Keratinocyte (primary cell): ENCODE measurements at regions not wholly inside any gene's neighbourhood (a gene's known extent, or its start where the extent isn't known, plus 50 kb on each side); places are given as distances from the start of the nearest gene placed in this dataset.

Experiments used
- DNase-seq: peaks from one replicate; pipeline ENCODE4 v3.0.0-alpha.2; 2011; ENCODE audit warnings: low read depth, missing footprints, low spot score
- FAIRE-seq: peaks from 2 replicates; lab custom pipeline; 2011; peaks lifted over from hg19 to GRCh38; lab: Jason Lieb, UNC
- H2AFZ ChIP-seq: 2 replicates; pipeline ENCODE4 v1.6.0; 2012; ENCODE audit warnings: low read length, control low read depth, inconsistent platforms; ENCODE audit not compliant: control insufficient read depth
- H3K27ac ChIP-seq: 2 replicates; pipeline ENCODE4 v1.5.1; 2011; ENCODE audit warnings: low read length; ENCODE audit not compliant: control insufficient read depth, insufficient read depth
- H3K27me3 ChIP-seq: 3 replicates; pipeline ENCODE4 v1.6.0; 2011; ENCODE audit warnings: low read length; ENCODE audit not compliant: control insufficient read depth, insufficient read depth; ENCODE audit errors: extremely low read depth
- H3K36me3 ChIP-seq, 2 experiments: 2 replicates in 1 of 2; 3 replicates in 1 of 2; pipeline ENCODE4 v1.5.1; 2011; ENCODE audit warnings: low read length in 2 of 2, mild to moderate bottlenecking in 1 of 2; ENCODE audit not compliant: control insufficient read depth in 2 of 2, insufficient read depth in 2 of 2; ENCODE audit errors: extremely low read depth in 1 of 2
- H3K4me1 ChIP-seq: 3 replicates; pipeline ENCODE4 v1.5.1; 2011; ENCODE audit warnings: low read length; ENCODE audit not compliant: control insufficient read depth, insufficient read depth; ENCODE audit errors: extremely low read depth
- H3K4me2 ChIP-seq: 3 replicates; pipeline ENCODE4 v1.6.0; 2011; ENCODE audit warnings: low read depth, low read length; ENCODE audit not compliant: control insufficient read depth, insufficient read depth; ENCODE audit errors: extremely low read depth
- H3K4me3 ChIP-seq, 3 experiments: fragments of 200-600 bp in 1 of 3; sonication (generic) in 1 of 3; 2 replicates in 2 of 3; 3 replicates in 1 of 3; pipeline ENCODE4 v1.5.1; 2011 to 2016; ENCODE audit warnings: low read length in 3 of 3, mild to moderate bottlenecking in 3 of 3, control low read depth in 2 of 3, inconsistent platforms in 1 of 3, low read depth in 1 of 3, mixed read lengths in 1 of 3, mixed run types in 1 of 3, moderate library complexity in 1 of 3; ENCODE audit not compliant: control insufficient read depth in 2 of 3, insufficient read depth in 2 of 3; ENCODE audit errors: extremely low read depth in 1 of 3
- H3K79me2 ChIP-seq: 2 replicates; pipeline ENCODE4 v1.6.0; 2012; ENCODE audit warnings: low read length; ENCODE audit not compliant: control insufficient read depth, insufficient read depth
- H3K9ac ChIP-seq: 3 replicates; pipeline ENCODE4 v1.6.0; 2011; ENCODE audit warnings: low read length; ENCODE audit not compliant: control insufficient read depth, insufficient read depth; ENCODE audit errors: extremely low read depth
- H3K9me1 ChIP-seq: 3 replicates; pipeline ENCODE4 v1.6.0; 2011; ENCODE audit warnings: low read length; ENCODE audit not compliant: control insufficient read depth, insufficient read depth; ENCODE audit errors: extremely low read depth
- H3K9me3 ChIP-seq: 2 replicates; pipeline ENCODE4 v1.5.1; 2012; ENCODE audit warnings: low read depth, low read length; ENCODE audit not compliant: control insufficient read depth
- H4K20me1 ChIP-seq: 3 replicates; pipeline ENCODE4 v1.6.0; 2011; ENCODE audit warnings: low read length; ENCODE audit not compliant: control insufficient read depth, insufficient read depth; ENCODE audit errors: extremely low read depth
- CTCF ChIP-seq, 3 experiments: IDR thresholded peaks in 1 of 3; conservative IDR thresholded peaks in 1 of 3; optimal IDR thresholded peaks in 1 of 3; 2 replicates in 2 of 3; 3 replicates in 1 of 3; pipeline versions ENCODE3 to v1.5.1; 2011; ENCODE audit warnings: low read length in 3 of 3, mild to moderate bottlenecking in 3 of 3, moderate library complexity in 2 of 3, control low read depth in 1 of 3, inconsistent platforms in 1 of 3; ENCODE audit not compliant: insufficient read depth in 2 of 3; ENCODE audit errors: extremely low read depth in 1 of 3
- EZH2 ChIP-seq: IDR thresholded peaks from one replicate; pipeline ENCODE4 v1.6.1; 2012; ENCODE audit warnings: inconsistent platforms, mild to moderate bottlenecking, low read length, moderate library complexity
- dilution Hi-C: fragments of 300-500 bp; cut with MboI; formaldehyde crosslinking; loops from one replicate; pipeline ENCODE4 v1.7.0; 2020; ENCODE audit warnings: low sequenced_read_pairs; ENCODE audit not compliant: extremely low pct_ligation_motif_present

GRCh38 chr10:1942478-1942877 lies 205.2 kb upstream of the ADARB2 start:
- Histone ChIP-seq H3K9ac (no peak overlapping the region), H3K27ac (no peak overlapping the region), H3K27me3 (no peaks in the 10 kb centered on the region), H3K36me3 (no peaks in the 10 kb centered on the region), H3K9me3 (peaks cover 4% of the 10 kb centered on the region), H3K4me2 (no peak overlapping the region), H2AFZ (no peak overlapping the region), H3K4me1 (no peaks in the 10 kb centered on the region), H3K79me2 (no peaks in the 10 kb centered on the region), H4K20me1 (no peaks in the 10 kb centered on the region), H3K9me1 (no peaks in the 10 kb centered on the region), H3K4me3 (no peak overlapping the region)
- DNase-seq = no peak
- TF ChIP-seq CTCF (optimal IDR thresholded peaks at IDR 0.05 in 1 of 3, IDR thresholded peaks at IDR 0.05 in 1 of 3, conservative IDR thresholded peaks at IDR 0.05 in 1 of 3; ENCODE audit: extremely low read depth in 1 of 3, insufficient read depth in 2 of 3, low read length in 3 of 3) (no peak), EZH2 (no peak)
- dilution Hi-C loops = no loop called here
- no peak for FAIRE-seq

GRCh38 chr10:1939016-1939415 lies 201.7 kb upstream of the ADARB2 start:
- Histone ChIP-seq H3K9me1 (no peaks in the 10 kb centered on the region), H4K20me1 (no peaks in the 10 kb centered on the region), H3K4me1 (no peaks in the 10 kb centered on the region), H3K4me3 (no peak overlapping the region), H3K36me3 (no peaks in the 10 kb centered on the region), H3K27ac (no peak overlapping the region), H3K9me3 (no peaks in the 10 kb centered on the region), H3K9ac (no peak overlapping the region), H3K79me2 (no peaks in the 10 kb centered on the region), H3K27me3 (no peaks in the 10 kb centered on the region), H3K4me2 (no peak overlapping the region), H2AFZ (no peak overlapping the region)
- FAIRE-seq = no peak
- no peak for DNase-seq
- TF ChIP-seq EZH2 = no peak
- TF ChIP-seq CTCF (optimal IDR thresholded peaks at IDR 0.05 in 1 of 3, IDR thresholded peaks at IDR 0.05 in 1 of 3, conservative IDR thresholded peaks at IDR 0.05 in 1 of 3; ENCODE audit: extremely low read depth in 1 of 3, insufficient read depth in 2 of 3, low read length in 3 of 3) = no peak
- dilution Hi-C loops = no loop called here
